HCEC 1CT (cell line): ENCODE measurements at regions not wholly inside any gene's neighbourhood (a gene's known extent, or its start where the extent isn't known, plus 50 kb on each side); places are given as distances from the start of the nearest gene placed in this dataset.

ENCODE experiments used
- DNase-seq: peaks from one replicate; pipeline ENCODE4 v3.0.0-alpha.2; 2017

- peak; percentile 28 for DNase-seq
Measured at GRCh38 chr3:156620901-156621300, 53.5 kb upstream of the TIPARP start.

GRCh38 chr3:156620260-156620659, 54.1 kb upstream of the TIPARP start:
- DNase-seq: no peak

GRCh38 chr3:156619376-156619775, 55.0 kb upstream of the TIPARP start:
- DNase-seq: peak; percentile 48

GRCh38 chr3:156617781-156618180, 56.6 kb upstream of the TIPARP start:
- DNase-seq: peak; percentile 40

DNA sequence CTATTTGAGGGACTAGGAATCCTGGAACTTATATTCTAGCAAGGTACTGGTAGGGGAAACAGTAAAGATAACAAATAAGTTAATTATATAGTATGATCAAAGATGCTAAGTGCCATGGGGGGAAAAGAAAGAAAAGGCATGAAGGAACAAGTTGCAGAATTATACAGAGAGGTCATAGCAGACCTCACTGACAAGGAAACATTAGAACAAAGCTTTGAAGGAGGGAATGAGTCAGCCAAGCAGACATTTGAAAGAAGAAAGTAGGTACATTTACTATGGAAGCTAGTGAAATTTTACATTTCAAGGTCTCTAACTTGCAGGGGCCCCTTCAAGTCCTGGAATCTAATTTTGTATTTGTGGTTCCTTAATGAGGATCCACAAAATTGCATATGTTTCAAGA, 57.2 kb upstream of the TIPARP start:
- no peak for DNase-seq

DNA sequence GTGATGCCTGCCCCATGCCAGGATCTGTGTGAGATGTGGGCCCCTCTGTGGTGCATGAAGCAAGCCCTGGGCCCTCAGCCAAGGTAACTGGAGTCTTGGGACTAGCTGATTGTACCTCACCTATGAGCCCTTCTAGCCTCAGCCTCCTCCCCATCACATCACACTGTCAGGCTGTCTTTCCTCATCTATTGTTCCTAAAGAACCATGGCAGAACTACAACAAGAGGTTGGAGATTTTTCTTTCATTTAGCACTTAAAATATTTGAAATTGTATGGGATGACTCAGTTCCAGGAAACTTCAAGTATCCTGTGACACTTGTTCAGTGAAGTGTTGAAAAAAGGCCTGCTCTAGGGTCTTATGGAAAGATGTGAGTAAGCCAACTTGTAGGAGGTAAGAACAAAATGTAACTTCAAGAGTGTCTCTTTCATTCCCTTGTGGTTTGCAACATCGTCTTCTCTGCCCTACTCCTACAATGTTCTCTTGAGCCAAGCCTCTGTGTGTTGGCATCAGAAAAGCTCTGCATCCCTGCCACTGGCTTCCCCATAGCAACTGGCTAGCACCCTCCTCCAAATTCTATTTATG, 58.7 kb upstream of the TIPARP start:
- DNase-seq: peak; percentile 82

- DNase-seq: peak; percentile 49
Measured at GRCh38 chr3:156614642-156615511, 59.5 kb upstream of the TIPARP start.

- no peak for DNase-seq
Measured at GRCh38 chr3:156612903-156613302, 58.0 kb upstream of the SSR3 start.

DNA sequence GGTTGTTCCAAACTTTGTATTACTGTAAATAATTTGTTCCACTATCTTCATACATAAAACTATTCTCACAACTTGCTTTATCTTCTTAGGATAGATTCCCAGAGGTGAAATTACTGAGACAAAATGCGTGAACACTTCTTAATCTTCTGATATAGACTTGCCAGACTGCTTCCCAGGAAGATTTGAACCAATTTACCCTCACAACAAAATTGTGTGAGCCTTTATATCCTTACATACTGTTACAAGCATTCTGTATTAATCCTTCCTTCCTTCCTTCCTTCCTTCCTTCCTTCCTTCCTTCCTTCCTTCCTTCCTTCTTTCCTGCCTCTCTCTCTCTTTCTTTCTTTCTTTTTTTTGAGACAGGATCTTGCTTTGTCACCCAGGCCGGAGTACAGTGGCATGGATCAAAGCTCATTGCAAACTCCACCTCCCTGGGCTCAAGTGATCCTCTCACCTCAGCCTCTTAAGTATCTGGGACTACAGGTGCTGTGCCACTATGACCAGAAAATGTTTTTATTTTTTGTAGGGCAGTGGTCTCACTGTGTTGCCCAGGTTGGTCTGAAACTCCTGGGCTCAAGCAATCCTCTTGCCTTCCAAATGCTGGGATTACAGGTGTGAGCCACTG, 57.1 kb upstream of the SSR3 start:
- no peak for DNase-seq

DNA sequence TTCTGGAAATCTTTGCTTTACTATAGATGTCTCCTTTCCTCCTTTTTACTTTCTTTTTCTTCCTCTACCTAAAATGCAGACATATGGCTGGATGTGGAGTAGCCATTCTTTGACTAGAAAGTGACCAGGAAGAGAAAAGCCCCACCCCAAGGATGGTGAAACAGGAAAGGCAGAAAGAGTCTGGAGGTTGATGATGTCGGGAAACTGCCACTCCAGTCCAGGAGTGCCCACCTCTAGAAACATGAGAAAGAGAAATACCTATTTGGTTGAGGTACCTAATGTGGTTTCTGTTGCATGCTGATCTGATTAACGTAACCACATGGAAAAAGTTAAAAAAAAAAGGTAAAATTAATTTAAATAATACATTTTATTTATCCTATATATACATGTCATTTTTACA, 55.2 kb upstream of the SSR3 start:
- DNase-seq: no peak

GRCh38 chr3:156609546-156609945, 54.6 kb upstream of the SSR3 start:
- no peak for DNase-seq

DNA sequence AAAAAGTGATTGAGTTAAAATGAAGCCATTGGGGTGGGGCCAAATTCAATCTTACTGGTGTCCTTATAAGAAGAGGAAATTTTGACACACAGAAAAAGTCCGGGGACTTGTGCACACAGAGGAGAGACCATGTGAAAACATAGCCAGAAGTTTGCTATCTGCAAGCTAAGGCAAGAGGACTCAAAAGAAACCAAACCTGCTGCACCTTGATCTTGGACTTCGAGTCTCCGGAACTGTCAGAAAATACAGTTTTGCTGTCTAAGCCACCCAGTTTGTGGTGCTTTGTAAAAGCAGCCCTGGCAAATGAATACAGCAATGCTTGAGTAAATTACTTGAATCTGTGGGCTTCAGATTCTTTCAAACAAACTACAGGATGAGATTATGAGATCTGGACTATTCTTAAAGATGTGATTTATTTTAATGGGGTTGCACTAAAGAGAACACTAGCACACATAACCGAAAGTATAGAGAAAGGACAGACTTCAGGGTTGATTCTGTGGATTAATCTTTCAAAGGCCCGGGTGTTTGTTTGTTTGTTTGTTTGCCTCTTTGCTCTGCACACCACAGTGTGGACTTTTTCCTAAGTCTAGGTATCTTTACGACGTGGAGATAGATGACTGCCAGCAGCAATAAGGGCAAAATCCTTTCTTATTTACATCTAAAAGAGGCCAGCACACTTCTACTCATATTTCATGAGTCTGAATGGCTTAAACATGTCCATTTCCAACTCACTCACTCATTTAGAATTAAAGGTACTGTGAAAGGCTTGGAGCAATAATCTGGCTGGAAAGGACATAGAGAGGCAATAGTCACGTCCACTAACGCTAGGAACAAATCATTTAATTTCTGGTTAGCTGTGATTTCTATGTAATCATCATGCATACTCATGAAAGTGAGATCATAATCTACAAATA, 53.9 kb upstream of the SSR3 start:
- DNase-seq: no peak

GRCh38 chr3:156606729-156607128, 51.8 kb upstream of the SSR3 start:
- peak; percentile 27 for DNase-seq

GRCh38 chr3:156605686-156606605, 51.0 kb upstream of the SSR3 start:
- peak; percentile 85 for DNase-seq

DNA sequence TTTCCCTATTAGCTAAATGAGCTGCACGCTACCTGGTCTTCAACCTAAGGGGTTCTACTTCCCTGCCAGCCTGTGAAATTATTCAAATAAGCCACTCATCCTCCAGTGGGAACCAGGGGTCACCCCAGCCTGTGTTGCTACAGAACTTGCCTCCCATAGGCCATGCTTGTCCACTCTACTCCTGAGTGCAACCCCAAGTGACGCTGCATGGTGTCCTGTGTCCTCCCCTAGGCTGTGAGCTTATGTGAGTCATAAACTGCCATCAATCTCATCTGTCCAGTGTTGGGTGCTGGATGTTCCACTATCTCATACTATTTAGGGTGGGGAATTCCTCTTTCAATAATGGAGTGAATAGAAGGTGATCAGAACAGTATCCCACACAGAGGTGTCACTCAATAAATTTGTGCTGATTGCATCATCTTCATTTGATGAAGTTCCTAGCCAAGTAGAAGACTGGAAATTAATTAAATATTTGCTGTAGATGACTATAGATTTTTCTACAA, 49.8 kb upstream of the SSR3 start:
- DNase-seq: no peak
